Colonic mucosa (tissue), 4 donors: ENCODE measurements at regions not wholly inside any gene's neighbourhood (a gene's known extent, or its start where the extent isn't known, plus 50 kb on each side); places are given as distances from the start of the nearest gene placed in this dataset.

ENCODE experiments used
- DNase-seq: peaks from one replicate; pipeline ENCODE4 v3.0.0-alpha.2; 2020
- H3K27ac ChIP-seq: fragments of 200-600 bp; one replicate; pipeline ENCODE4 v1.8.0; 2021
- H3K27me3 ChIP-seq: fragments of 200-600 bp; one replicate; pipeline ENCODE4 v1.8.0; 2021
- H3K36me3 ChIP-seq: fragments of 200-600 bp; one replicate; pipeline ENCODE4 v1.8.0; 2021
- H3K4me1 ChIP-seq: fragments of 200-600 bp; one replicate; pipeline ENCODE4 v1.8.0; 2021; ENCODE audit warnings: mild to moderate bottlenecking
- H3K4me3 ChIP-seq: fragments of 200-600 bp; one replicate; pipeline ENCODE4 v1.8.0; 2021
- H3K9ac ChIP-seq, 2 donors: one replicate each; pipeline ENCODE4 v1.7.0; 2013; ENCODE audit warnings: control low read depth in 2 of 2, low read depth in 2 of 2, low read length in 2 of 2
- H3K9me3 ChIP-seq: fragments of 200-600 bp; one replicate; pipeline ENCODE4 v1.8.0; 2021
- intact Hi-C: fragments of 100-400 bp; cut with DNase I; formaldehyde crosslinking; loops from one replicate; pipeline ENCODE4 v1.14.1; 2022
- TF ChIP-seq, protein P1 (sequence below): fragments of 200-600 bp; IDR thresholded peaks from one replicate; pipeline ENCODE4 v1.8.0; 2022; ENCODE audit warnings: antibody characterized with exemption, mild to moderate bottlenecking
- donor health status: healthy.
- donor health status: DM: no; HTN: no; CAD: no.
- donor health status: DM: no; HTN: no; CAD: no.

DNA sequence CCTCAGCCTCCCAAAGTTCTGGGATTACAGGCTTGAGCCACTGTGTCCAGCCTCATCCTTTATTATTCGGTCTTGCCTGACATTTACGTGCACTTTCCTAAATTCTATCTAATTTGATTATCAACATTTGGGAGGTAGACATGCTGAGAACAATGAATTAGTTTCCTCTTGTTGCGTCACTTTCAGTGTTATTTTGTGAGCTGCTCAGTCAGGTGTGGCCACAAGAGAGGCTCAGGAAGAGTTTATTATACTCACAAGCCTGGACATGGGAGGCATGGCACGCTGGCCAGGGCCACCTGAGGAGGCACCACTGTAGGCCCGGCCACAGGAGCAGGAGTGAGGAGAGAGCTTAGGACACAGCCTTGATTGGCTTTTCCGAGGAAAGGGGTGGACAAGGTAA, 59.7 kb upstream of the RBFOX2 start:
- Histone ChIP-seq H3K36me3 (no peaks in the 10 kb centered on the region), H3K9me3 (no peaks in the 10 kb centered on the region), H3K9ac (no peak overlapping the region), H3K27ac (no peak overlapping the region), H3K4me3 (no peak overlapping the region), H3K4me1 (no peaks in the 10 kb centered on the region), H3K27me3 (no peaks in the 10 kb centered on the region)
- DNase-seq: no peak
- intact Hi-C loops: no loop called here
- TF ChIP-seq, protein P1, sequence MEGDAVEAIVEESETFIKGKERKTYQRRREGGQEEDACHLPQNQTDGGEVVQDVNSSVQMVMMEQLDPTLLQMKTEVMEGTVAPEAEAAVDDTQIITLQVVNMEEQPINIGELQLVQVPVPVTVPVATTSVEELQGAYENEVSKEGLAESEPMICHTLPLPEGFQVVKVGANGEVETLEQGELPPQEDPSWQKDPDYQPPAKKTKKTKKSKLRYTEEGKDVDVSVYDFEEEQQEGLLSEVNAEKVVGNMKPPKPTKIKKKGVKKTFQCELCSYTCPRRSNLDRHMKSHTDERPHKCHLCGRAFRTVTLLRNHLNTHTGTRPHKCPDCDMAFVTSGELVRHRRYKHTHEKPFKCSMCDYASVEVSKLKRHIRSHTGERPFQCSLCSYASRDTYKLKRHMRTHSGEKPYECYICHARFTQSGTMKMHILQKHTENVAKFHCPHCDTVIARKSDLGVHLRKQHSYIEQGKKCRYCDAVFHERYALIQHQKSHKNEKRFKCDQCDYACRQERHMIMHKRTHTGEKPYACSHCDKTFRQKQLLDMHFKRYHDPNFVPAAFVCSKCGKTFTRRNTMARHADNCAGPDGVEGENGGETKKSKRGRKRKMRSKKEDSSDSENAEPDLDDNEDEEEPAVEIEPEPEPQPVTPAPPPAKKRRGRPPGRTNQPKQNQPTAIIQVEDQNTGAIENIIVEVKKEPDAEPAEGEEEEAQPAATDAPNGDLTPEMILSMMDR: no peak

DNA sequence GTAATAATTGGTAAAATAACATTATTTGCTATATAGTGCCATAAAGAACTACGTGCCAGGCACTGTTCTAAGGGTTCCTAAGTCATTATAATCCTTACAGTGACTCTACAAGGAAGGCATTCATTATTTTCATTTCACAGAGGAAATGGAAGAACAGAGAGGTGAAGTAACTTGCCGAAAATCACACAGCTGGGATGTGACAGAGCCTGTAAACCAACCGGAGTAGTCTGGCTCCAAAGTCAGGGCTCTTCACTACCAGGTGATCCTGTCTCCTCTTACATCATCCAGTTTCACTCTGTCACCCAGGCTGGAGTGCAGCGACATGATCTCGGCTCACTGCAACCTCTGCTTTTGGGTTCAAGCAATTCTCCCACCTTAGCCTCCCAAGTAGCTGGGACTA, 59.2 kb upstream of the RBFOX2 start:
- Histone ChIP-seq H3K27ac (no peak overlapping the region), H3K4me3 (no peak overlapping the region), H3K9me3 (no peaks in the 10 kb centered on the region), H3K4me1 (no peaks in the 10 kb centered on the region), H3K9ac (no peak overlapping the region), H3K36me3 (no peaks in the 10 kb centered on the region), H3K27me3 (no peaks in the 10 kb centered on the region)
- intact Hi-C loops: no loop called here
- TF ChIP-seq, protein P1: no peak
- no peak for DNase-seq

DNA sequence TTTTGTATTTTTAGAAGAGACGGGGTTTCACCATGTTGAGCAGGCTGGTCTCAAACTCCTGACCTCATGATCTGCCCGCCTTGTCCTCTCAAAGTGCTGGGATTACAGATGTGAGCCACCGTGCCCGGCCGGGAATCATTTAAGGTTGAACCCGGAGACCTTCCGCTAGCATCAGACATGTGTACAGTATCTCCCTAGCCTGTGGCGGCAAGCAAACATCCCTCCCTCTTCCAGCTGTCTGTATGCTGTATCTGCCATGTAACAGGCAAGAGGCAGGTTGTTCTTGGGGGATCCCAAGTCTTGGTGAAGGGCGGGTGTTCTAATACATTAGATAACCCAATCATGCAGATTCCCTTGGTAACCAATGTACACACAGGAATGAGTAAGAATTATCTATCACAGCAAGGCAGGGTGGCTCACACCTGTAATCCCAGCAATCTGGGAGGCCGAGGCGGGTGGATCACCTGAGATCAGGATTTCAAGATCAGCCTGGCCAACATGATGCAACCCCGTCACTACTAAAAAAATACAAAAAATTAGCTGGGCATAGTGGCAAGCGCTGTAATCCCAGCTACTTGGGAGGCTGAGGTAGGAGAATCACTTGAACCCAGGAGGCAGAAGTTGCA, 58.1 kb upstream of the RBFOX2 start:
- Histone ChIP-seq H3K27me3 (no peaks in the 10 kb centered on the region), H3K9me3 (no peaks in the 10 kb centered on the region), H3K4me1 (no peaks in the 10 kb centered on the region), H3K36me3 (no peaks in the 10 kb centered on the region), H3K27ac (no peak overlapping the region), H3K9ac (no peak overlapping the region), H3K4me3 (no peak overlapping the region)
- TF ChIP-seq, protein P1: no peak
- DNase-seq: no peak
- intact Hi-C loops: no loop called here

DNA sequence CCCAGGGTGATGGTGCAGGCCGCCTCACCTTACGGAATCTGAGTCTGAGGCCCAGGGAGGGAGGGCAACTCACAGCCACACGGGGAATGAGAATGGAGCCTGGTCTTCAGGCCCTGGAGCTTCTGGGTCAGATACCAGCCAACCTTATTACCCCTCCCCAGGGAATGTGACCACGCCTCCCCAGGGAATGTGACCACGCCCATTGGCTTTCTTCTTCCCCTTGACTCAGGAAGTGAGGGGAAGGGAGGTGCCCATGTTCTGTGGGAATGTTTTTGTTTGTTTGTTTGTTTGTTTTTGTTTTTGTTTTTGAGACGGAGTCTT, 57.5 kb upstream of the RBFOX2 start:
- Histone ChIP-seq H3K4me3 (no peak overlapping the region), H3K4me1 (no peaks in the 10 kb centered on the region), H3K9ac (no peak overlapping the region), H3K27me3 (no peaks in the 10 kb centered on the region), H3K27ac (no peak overlapping the region), H3K36me3 (no peaks in the 10 kb centered on the region), H3K9me3 (no peaks in the 10 kb centered on the region)
- TF ChIP-seq, protein P1: no peak
- intact Hi-C loops: no loop called here
- DNase-seq: peak; percentile 23

DNA sequence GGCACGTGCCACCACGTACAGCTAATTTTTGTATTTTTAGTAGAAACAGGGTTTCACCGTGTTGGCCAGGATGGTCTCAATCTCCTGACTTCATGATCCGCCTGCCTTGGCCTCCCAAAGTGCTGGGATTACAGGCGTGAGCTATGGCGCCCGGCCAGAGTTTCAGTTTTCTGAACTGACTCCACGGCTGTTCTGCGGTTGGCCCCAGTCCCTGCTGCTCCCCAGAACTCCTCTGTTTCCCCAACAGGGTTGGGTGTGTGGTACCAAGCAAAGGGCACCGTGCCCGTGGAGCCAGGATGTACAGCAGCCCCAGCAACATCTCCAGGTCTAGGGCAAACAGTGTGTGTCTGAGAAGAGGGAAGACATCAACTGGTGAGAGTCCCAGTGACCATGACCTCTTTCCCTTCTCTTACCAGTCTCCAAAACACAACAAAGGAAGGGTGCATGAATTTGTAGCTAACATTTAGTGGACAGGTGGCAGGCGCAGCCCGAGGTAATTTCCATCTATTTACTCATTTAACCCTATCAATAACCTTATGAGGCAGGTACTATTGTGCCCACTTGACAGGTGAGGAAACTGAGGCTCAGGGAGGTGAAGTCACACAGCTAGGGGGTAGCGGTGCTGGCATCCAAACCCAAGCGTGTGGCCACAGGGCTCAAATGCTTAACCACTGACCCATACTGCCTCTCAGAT, 57.0 kb upstream of the RBFOX2 start:
- Histone ChIP-seq H3K27me3 (no peaks in the 10 kb centered on the region), H3K4me3 (no peak overlapping the region), H3K4me1 (no peaks in the 10 kb centered on the region), H3K27ac (no peak overlapping the region), H3K36me3 (no peaks in the 10 kb centered on the region), H3K9ac (no peak overlapping the region), H3K9me3 (no peaks in the 10 kb centered on the region)
- TF ChIP-seq, protein P1: no peak
- intact Hi-C loops: no loop called here
- DNase-seq: no peak
